ENCODE measurements at regions not wholly inside any gene's neighbourhood (a gene's known extent, or its start where the extent isn't known, plus 50 kb on each side); places are given as distances from the start of the nearest gene placed in this dataset.

DNA sequence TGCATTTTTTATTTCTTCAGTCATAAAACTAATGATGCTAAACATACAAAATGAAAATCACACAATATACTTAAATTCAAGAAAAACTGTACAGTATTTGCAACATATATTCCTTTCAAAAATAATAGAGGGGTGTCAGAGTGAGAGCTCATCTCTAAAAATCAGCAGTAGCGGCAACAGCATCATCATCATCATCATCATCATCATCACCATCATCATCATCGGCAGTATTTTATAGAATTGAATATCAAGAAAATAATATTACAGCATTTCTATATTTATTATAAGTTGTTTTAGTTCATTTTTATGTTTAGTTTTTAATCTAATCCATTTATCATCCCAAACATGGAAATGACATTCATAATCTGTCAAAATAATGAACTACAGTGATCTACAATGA, 67.4 kb upstream of the PPP1R3A start (continued):
- TF ChIP-seq REST (IDR thresholded peaks at IDR 0.05; ENCODE audit: low read depth, low read length) (no peak), EZH2phosphoT487 (IDR thresholded peaks at IDR 0.05; ENCODE audit: borderline replicate concordance, low read depth) (no peak), CTCF (IDR thresholded peaks at IDR 0.05) (no peak), FOSL2 (IDR thresholded peaks at IDR 0.05; ENCODE audit: borderline replicate concordance, low read depth) (no peak)
- TF ChIP-seq, protein P1, sequence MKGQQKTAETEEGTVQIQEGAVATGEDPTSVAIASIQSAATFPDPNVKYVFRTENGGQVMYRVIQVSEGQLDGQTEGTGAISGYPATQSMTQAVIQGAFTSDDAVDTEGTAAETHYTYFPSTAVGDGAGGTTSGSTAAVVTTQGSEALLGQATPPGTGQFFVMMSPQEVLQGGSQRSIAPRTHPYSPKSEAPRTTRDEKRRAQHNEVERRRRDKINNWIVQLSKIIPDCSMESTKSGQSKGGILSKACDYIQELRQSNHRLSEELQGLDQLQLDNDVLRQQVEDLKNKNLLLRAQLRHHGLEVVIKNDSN (IDR thresholded peaks at IDR 0.05; ENCODE audit: borderline replicate concordance, low read depth): no peak

GRCh38 chr7:113976508-113976907, 57.7 kb upstream of the PPP1R3A start:
- Histone ChIP-seq H3K9me2 (no peaks in the 10 kb centered on the region), H3F3A (replicated peaks; ENCODE audit: insufficient read depth) (no peaks in the 10 kb centered on the region), H4K20me1 (ENCODE audit: insufficient read depth) (no peaks in the 10 kb centered on the region), H3K79me2 (ENCODE audit: insufficient read depth) (no peaks in the 10 kb centered on the region), H3K27ac (ENCODE audit: low read depth in 2 of 2, low read length in 1 of 2) (no peak overlapping the region), H3K36me3 (replicated peaks in 1 of 2; ENCODE audit: control insufficient read depth in 1 of 2, insufficient read depth in 2 of 2, low read length in 1 of 2) (no peaks in the 10 kb centered on the region), H3K27me3 (ENCODE audit: insufficient read depth) (peaks cover 6% of the 10 kb centered on the region; the same call in 1 of the 2 replicates), H3K9ac (no peak overlapping the region), H3K4me1 (ENCODE audit: control insufficient read depth in 1 of 2, insufficient read depth in 2 of 2, low read depth in 1 of 2, low read length in 1 of 2) (no peaks in the 10 kb centered on the region), H3K4me2 (no peak overlapping the region), H2AFZ (ENCODE audit: low read depth) (no peak overlapping the region), H3K9me3 (no peaks in the 10 kb centered on the region), H3K4me3 (ENCODE audit: low read depth in 2 of 2, low read length in 1 of 2) (no peak overlapping the region)
- no peak for DNase-seq
- CTCF ChIA-PET: interaction anchor here (1.5 kb wide), 1 partner anchor 16 kb away, joined by 3 read pairs; no protein-coding TSS in a partner anchor
- POLR2A ChIA-PET: no interaction called here
- TF ChIP-seq RFX5 (IDR thresholded peaks at IDR 0.05; ENCODE audit: low read length): no peak
- TF ChIP-seq RAD21 (IDR thresholded peaks at IDR 0.05; ENCODE audit: low read length): no peak
- TF ChIP-seq TEAD4 (IDR thresholded peaks at IDR 0.05; ENCODE audit: borderline replicate concordance, insufficient read depth): no peak
- TF ChIP-seq, protein P2, sequence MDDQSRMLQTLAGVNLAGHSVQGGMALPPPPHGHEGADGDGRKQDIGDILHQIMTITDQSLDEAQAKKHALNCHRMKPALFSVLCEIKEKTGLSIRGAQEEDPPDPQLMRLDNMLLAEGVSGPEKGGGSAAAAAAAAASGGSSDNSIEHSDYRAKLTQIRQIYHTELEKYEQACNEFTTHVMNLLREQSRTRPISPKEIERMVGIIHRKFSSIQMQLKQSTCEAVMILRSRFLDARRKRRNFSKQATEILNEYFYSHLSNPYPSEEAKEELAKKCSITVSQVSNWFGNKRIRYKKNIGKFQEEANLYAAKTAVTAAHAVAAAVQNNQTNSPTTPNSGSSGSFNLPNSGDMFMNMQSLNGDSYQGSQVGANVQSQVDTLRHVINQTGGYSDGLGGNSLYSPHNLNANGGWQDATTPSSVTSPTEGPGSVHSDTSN (IDR thresholded peaks at IDR 0.05): no peak
- TF ChIP-seq GABPA (IDR thresholded peaks at IDR 0.05; ENCODE audit: low read depth): no peak
- TF ChIP-seq MEF2A (IDR thresholded peaks at IDR 0.05; ENCODE audit: borderline replicate concordance, low read depth): no peak
- no peak for TF ChIP-seq FOXM1 (IDR thresholded peaks at IDR 0.05; ENCODE audit: low read depth)
- TF ChIP-seq MXI1 (IDR thresholded peaks at IDR 0.05; ENCODE audit: low read depth, low read length): no peak
- TF ChIP-seq, protein P1 (IDR thresholded peaks at IDR 0.05; ENCODE audit: borderline replicate concordance, low read depth): no peak
- no peak for TF ChIP-seq SMC3 (IDR thresholded peaks at IDR 0.05; ENCODE audit: low read depth, low read length)
- TF ChIP-seq TAF1 (IDR thresholded peaks at IDR 0.05; ENCODE audit: borderline replicate concordance, low read depth, low read length): no peak
- no peak for TF ChIP-seq ELF1 (IDR thresholded peaks at IDR 0.05)
- TF ChIP-seq SIN3A (IDR thresholded peaks at IDR 0.05; ENCODE audit: borderline replicate concordance, low read depth, low read length): no peak
- no peak for TF ChIP-seq TCF12 (IDR thresholded peaks at IDR 0.05)
- no peak for TF ChIP-seq EP300 (IDR thresholded peaks at IDR 0.05; ENCODE audit: borderline replicate concordance in 1 of 2, low read depth in 1 of 2, low read length in 1 of 2)
- no peak for TF ChIP-seq REST (IDR thresholded peaks at IDR 0.05; ENCODE audit: low read depth, low read length)
- TF ChIP-seq FOXJ3 (CRISPR knock-in tag; IDR thresholded peaks at IDR 0.05): no peak
- 4% methylated on average over 4 of the region's 4 CpGs for WGBS (ENCODE audit: low lambda C conversion rate)

Measured in SK-N-SH (cell line).